SK-N-SH treated with all-trans-retinoic acid at 6 μM for 48 hours (cell line): ENCODE measurements at regions not wholly inside any gene's neighbourhood (a gene's known extent, or its start where the extent isn't known, plus 50 kb on each side); places are given as distances from the start of the nearest gene placed in this dataset.

ENCODE experiments used
- BACH2 ChIP-seq: fragments of 250-450 bp; sonication (Bioruptor Pico); IDR thresholded peaks from 2 replicates; pipeline ENCODE4 v1.9.0; 2021; ENCODE audit warnings: mild to moderate bottlenecking, borderline replicate concordance
- CSDC2 ChIP-seq: fragments of 250-450 bp; sonication (Bioruptor Pico); IDR thresholded peaks from 2 replicates; pipeline ENCODE4 v1.5.0; 2020; ENCODE audit warnings: mild to moderate bottlenecking, moderate library complexity
- ESRRG ChIP-seq: fragments of 250-450 bp; sonication (Bioruptor Pico); IDR thresholded peaks from 2 replicates; pipeline ENCODE4 v1.6.1; 2021; ENCODE audit warnings: mild to moderate bottlenecking
- ISL1 ChIP-seq: fragments of 250-450 bp; sonication (Bioruptor Pico); IDR thresholded peaks from 2 replicates; pipeline ENCODE4 v2.1.2; 2022; ENCODE audit warnings: mild to moderate bottlenecking, moderate library complexity
- OSR1 ChIP-seq: fragments of 250-450 bp; sonication (Bioruptor Pico); IDR thresholded peaks from 2 replicates; pipeline ENCODE4 v1.8.0; 2022; ENCODE audit warnings: moderate library complexity, mild to moderate bottlenecking, inconsistent platforms
- PPARA ChIP-seq: fragments of 250-450 bp; sonication (Bioruptor Pico); IDR thresholded peaks from 2 replicates; pipeline ENCODE4 v1.5.0; 2020; ENCODE audit warnings: mild to moderate bottlenecking, borderline replicate concordance
- RARB ChIP-seq: fragments of 250-450 bp; sonication (Bioruptor Pico); IDR thresholded peaks from 2 replicates; pipeline ENCODE4 v1.8.0; 2021; ENCODE audit warnings: mild to moderate bottlenecking, moderate library complexity
- TOX ChIP-seq: fragments of 250-450 bp; sonication (Bioruptor Pico); IDR thresholded peaks from 2 replicates; pipeline ENCODE4 v1.8.0; 2021; ENCODE audit warnings: mild to moderate bottlenecking, moderate library complexity, borderline replicate concordance
- ZFP3 ChIP-seq: fragments of 250-450 bp; sonication (Bioruptor Pico); IDR thresholded peaks from 2 replicates; pipeline ENCODE4 v1.5.0; 2020; ENCODE audit warnings: mild to moderate bottlenecking, moderate library complexity
- ZFP30 ChIP-seq: fragments of 450-650 bp; formaldehyde crosslinking; IDR thresholded peaks from 2 replicates; pipeline ENCODE4 v1.5.0; 2022; ENCODE audit warnings: mild to moderate bottlenecking, moderate library complexity
- ZNF565 ChIP-seq: fragments of 450-650 bp; formaldehyde crosslinking; conservative IDR thresholded peaks from 2 replicates; pipeline ENCODE4 v1.5.0; 2020; ENCODE audit warnings: low read depth, mild to moderate bottlenecking, moderate library complexity
- TF ChIP-seq, protein P1 (sequence below): fragments of 250-450 bp; sonication (Bioruptor Pico); IDR thresholded peaks from 2 replicates; pipeline ENCODE4 v1.5.1; 2020; ENCODE audit warnings: low read depth, mild to moderate bottlenecking, moderate library complexity
- TF ChIP-seq, protein P2 (sequence below): fragments of 250-450 bp; sonication (Bioruptor Pico); IDR thresholded peaks from 2 replicates; pipeline ENCODE4 v1.8.0; 2020; ENCODE audit warnings: mild to moderate bottlenecking, moderate library complexity, borderline replicate concordance
- TF ChIP-seq, protein P3 (sequence below): fragments of 250-450 bp; sonication (Bioruptor Pico); IDR thresholded peaks from 2 replicates; pipeline ENCODE4 v1.8.0; 2021; ENCODE audit warnings: low read depth, mild to moderate bottlenecking, moderate library complexity, borderline replicate concordance

DNA sequence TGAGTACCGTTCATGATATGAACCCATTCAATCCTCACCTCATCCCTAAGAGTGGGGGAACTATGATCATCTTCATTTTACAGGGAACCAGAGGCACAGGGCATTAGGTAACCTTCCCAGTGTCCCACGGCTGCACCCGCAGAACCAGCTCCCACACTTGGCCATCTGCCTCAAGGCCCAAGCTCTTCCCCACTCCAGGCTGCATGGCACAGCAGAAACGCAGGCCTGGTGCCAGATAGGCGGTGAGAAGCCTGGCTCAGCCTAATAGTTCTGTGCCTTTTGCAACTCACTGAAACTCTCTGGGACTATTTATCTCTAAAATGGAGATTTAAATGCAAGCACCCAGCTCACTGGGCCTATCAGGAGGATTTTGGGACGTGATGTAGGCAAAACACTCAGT, 90.8 kb upstream of the ZNF618 start:
- TF ChIP-seq TOX (CRISPR knock-in tag) = no peak
- TF ChIP-seq, protein P1, sequence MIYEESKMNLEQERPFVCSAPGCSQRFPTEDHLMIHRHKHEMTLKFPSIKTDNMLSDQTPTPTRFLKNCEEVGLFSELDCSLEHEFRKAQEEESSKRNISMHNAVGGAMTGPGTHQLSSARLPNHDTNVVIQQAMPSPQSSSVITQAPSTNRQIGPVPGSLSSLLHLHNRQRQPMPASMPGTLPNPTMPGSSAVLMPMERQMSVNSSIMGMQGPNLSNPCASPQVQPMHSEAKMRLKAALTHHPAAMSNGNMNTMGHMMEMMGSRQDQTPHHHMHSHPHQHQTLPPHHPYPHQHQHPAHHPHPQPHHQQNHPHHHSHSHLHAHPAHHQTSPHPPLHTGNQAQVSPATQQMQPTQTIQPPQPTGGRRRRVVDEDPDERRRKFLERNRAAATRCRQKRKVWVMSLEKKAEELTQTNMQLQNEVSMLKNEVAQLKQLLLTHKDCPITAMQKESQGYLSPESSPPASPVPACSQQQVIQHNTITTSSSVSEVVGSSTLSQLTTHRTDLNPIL (CRISPR knock-in tag) = no peak
- no peak for TF ChIP-seq ZNF565 (CRISPR knock-in tag)
- TF ChIP-seq, protein P2, sequence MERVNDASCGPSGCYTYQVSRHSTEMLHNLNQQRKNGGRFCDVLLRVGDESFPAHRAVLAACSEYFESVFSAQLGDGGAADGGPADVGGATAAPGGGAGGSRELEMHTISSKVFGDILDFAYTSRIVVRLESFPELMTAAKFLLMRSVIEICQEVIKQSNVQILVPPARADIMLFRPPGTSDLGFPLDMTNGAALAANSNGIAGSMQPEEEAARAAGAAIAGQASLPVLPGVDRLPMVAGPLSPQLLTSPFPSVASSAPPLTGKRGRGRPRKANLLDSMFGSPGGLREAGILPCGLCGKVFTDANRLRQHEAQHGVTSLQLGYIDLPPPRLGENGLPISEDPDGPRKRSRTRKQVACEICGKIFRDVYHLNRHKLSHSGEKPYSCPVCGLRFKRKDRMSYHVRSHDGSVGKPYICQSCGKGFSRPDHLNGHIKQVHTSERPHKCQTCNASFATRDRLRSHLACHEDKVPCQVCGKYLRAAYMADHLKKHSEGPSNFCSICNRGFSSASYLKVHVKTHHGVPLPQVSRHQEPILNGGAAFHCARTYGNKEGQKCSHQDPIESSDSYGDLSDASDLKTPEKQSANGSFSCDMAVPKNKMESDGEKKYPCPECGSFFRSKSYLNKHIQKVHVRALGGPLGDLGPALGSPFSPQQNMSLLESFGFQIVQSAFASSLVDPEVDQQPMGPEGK (CRISPR knock-in tag) = no peak
- no peak for TF ChIP-seq RARB (CRISPR knock-in tag)
- no peak for TF ChIP-seq ZFP3 (CRISPR knock-in tag)
- TF ChIP-seq CSDC2 (CRISPR knock-in tag) = no peak
- no peak for TF ChIP-seq BACH2
- TF ChIP-seq ZFP30 (CRISPR knock-in tag) = no peak
- TF ChIP-seq, protein P3, sequence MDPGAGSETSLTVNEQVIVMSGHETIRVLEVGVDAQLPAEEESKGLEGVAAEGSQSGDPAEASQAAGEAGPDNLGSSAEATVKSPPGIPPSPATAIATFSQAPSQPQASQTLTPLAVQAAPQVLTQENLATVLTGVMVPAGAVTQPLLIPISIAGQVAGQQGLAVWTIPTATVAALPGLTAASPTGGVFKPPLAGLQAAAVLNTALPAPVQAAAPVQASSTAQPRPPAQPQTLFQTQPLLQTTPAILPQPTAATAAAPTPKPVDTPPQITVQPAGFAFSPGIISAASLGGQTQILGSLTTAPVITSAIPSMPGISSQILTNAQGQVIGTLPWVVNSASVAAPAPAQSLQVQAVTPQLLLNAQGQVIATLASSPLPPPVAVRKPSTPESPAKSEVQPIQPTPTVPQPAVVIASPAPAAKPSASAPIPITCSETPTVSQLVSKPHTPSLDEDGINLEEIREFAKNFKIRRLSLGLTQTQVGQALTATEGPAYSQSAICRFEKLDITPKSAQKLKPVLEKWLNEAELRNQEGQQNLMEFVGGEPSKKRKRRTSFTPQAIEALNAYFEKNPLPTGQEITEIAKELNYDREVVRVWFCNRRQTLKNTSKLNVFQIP (CRISPR knock-in tag) = no peak
- TF ChIP-seq ISL1 = no peak
- TF ChIP-seq OSR1 (CRISPR knock-in tag) = no peak
- no peak for TF ChIP-seq PPARA
- no peak for TF ChIP-seq ESRRG (CRISPR knock-in tag)
